ENCODE measurements at regions not wholly inside any gene's neighbourhood (a gene's known extent, or its start where the extent isn't known, plus 50 kb on each side); places are given as distances from the start of the nearest gene placed in this dataset.

GRCh38 chr16:86225905-86226371 is 284.4 kb upstream of the FOXF1 start:
- TF ChIP-seq CTCF (IDR thresholded peaks at IDR 0.05) (no peak), EP300 (IDR thresholded peaks at IDR 0.05) (no peak), POLR2AphosphoS5 (IDR thresholded peaks at IDR 0.05) (no peak)
